Spleen (tissue), 11 donors: ENCODE measurements at regions not wholly inside any gene's neighbourhood (a gene's known extent, or its start where the extent isn't known, plus 50 kb on each side); places are given as distances from the start of the nearest gene placed in this dataset.

Source experiments
- DNase-seq: peaks from one replicate; pipeline ENCODE4 v3.0.0-alpha.2; 2020
- H3K27ac ChIP-seq, 8 donors: fragments of 200-600 bp; sonication (generic) in 7 of 8; 1 replicate in 4 of 8; 2 replicates in 4 of 8; pipeline versions ENCODE4 v1.5.0 to v1.8.0; 2016 to 2021; ENCODE audit warnings: inconsistent platforms in 4 of 8, mild to moderate bottlenecking in 4 of 8, moderate library complexity in 1 of 8
- H3K27me3 ChIP-seq, 7 donors: fragments of 200-600 bp; sonication (generic) in 6 of 7; replicated peaks in 1 of 7; 1 replicate in 4 of 7; 2 replicates in 3 of 7; pipeline versions ENCODE4 v1.5.0 to v1.8.0; 2016 to 2021; ENCODE audit warnings: inconsistent platforms in 3 of 7, mild to moderate bottlenecking in 1 of 7
- H3K36me3 ChIP-seq, 6 donors: fragments of 200-600 bp; sonication (generic) in 5 of 6; 1 replicate in 4 of 6; 2 replicates in 2 of 6; pipeline versions ENCODE4 v1.5.0 to v1.8.0; 2016 to 2021; ENCODE audit warnings: inconsistent platforms in 2 of 6
- H3K4me1 ChIP-seq, 6 donors: fragments of 200-600 bp; sonication (generic) in 5 of 6; 1 replicate in 3 of 6; 2 replicates in 3 of 6; pipeline versions ENCODE4 v1.5.0 to v1.8.0; 2016 to 2021; ENCODE audit warnings: inconsistent platforms in 3 of 6
- H3K4me3 ChIP-seq, 8 donors: fragments of 200-600 bp; sonication (generic) in 7 of 8; 1 replicate in 4 of 8; 2 replicates in 4 of 8; pipeline versions ENCODE4 v1.5.0 to v1.8.0; 2016 to 2021; ENCODE audit warnings: inconsistent platforms in 4 of 8, mild to moderate bottlenecking in 4 of 8, moderate library complexity in 2 of 8
- H3K9me3 ChIP-seq, 8 donors: fragments of 200-600 bp; sonication (generic) in 7 of 8; 1 replicate in 4 of 8; 2 replicates in 4 of 8; pipeline versions ENCODE4 v1.5.0 to v1.8.0; 2016 to 2021; ENCODE audit warnings: inconsistent platforms in 4 of 8
- POLR2A ChIP-seq, 3 donors: fragments of 450-650 bp; IDR thresholded peaks; one replicate each; pipeline ENCODE4 v1.5.1; 2017; ENCODE audit warnings: antibody characterized with exemption in 3 of 3, mild to moderate bottlenecking in 1 of 3
- POLR2AphosphoS5 ChIP-seq, 3 donors: sonication (generic); formaldehyde crosslinking; IDR thresholded peaks; one replicate each; pipeline ENCODE4 v1.5.1; 2017; ENCODE audit warnings: antibody characterized with exemption in 3 of 3
- WGBS, 5 donors: extraction: QIAGEN DNeasy Blood & Tissue Kit in 3 of 5; methylation state at CpG; one replicate each; pipeline versions ENCODE4 v1.1.5 to v1.1.7; 2013 to 2018; 5-methylcytosine and 5-hydroxymethylcytosine counted together
- intact Hi-C: fragments of 100-400 bp; cut with DNase I; formaldehyde crosslinking; loops from one replicate; pipeline ENCODE4 v1.15.0; 2023; ENCODE audit warnings: low total_unique reads
- TF ChIP-seq, protein P1 (sequence below), 11 experiments: fragments of 200-600 bp in 7 of 11; fragments of 450-650 bp in 4 of 11; sonication (generic) in 4 of 11; IDR thresholded peaks in 8 of 11; conservative IDR thresholded peaks in 3 of 11; 1 replicate in 7 of 11; 2 replicates in 4 of 11; pipeline versions ENCODE4 v1.4.0 to v1.8.0; 2016 to 2021; ENCODE audit warnings: antibody characterized with exemption in 11 of 11, inconsistent platforms in 4 of 11, mild to moderate bottlenecking in 1 of 11
- donor health status: healthy with polysubstance abuse.
- donor health status: DM: no; HTN: no; CAD: no; lungs with moderate emphysema.
- donor health status: DM: no; HTN: no; CAD: no.
- donor health status: Bipolar disorder and iron deficiency.
- donor health status: healthy.
- donor health status: DM: no; HTN: no; CAD: no.
- donor health status: DM: yes; HTN: yes; CAD: no.

- Histone ChIP-seq H3K4me1 (peaks cover 0 to 5% (median 0%) of the 10 kb centered on the region in 6 donors), H3K9me3 (no peaks in the 10 kb centered on the region), H3K36me3 (no peaks in the 10 kb centered on the region), H3K27me3 (no peaks in the 10 kb centered on the region), H3K27ac (no peak overlapping the region), H3K4me3 (no peak overlapping the region)
- no peak for TF ChIP-seq POLR2AphosphoS5 (IDR thresholded peaks at IDR 0.05)
- TF ChIP-seq, protein P1, sequence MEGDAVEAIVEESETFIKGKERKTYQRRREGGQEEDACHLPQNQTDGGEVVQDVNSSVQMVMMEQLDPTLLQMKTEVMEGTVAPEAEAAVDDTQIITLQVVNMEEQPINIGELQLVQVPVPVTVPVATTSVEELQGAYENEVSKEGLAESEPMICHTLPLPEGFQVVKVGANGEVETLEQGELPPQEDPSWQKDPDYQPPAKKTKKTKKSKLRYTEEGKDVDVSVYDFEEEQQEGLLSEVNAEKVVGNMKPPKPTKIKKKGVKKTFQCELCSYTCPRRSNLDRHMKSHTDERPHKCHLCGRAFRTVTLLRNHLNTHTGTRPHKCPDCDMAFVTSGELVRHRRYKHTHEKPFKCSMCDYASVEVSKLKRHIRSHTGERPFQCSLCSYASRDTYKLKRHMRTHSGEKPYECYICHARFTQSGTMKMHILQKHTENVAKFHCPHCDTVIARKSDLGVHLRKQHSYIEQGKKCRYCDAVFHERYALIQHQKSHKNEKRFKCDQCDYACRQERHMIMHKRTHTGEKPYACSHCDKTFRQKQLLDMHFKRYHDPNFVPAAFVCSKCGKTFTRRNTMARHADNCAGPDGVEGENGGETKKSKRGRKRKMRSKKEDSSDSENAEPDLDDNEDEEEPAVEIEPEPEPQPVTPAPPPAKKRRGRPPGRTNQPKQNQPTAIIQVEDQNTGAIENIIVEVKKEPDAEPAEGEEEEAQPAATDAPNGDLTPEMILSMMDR (IDR thresholded peaks at IDR 0.05 in 8 of 11, conservative IDR thresholded peaks at IDR 0.05 in 3 of 11): no peak
- no peak for TF ChIP-seq POLR2A (IDR thresholded peaks at IDR 0.05)
- WGBS, 5 donors: 48 to 78% (median 51%) methylated on average over 2 of the region's 2 CpGs
- no peak for DNase-seq
- intact Hi-C loops: no loop called here
Observed at GRCh38 chr1:119291611-119292206, 76.9 kb upstream of the HAO2 start.

- Histone ChIP-seq H3K4me1 (peaks cover 0 to 5% (median 0%) of the 10 kb centered on the region in 6 donors), H3K9me3 (no peaks in the 10 kb centered on the region), H3K27me3 (no peaks in the 10 kb centered on the region), H3K27ac (no peak overlapping the region), H3K4me3 (no peak overlapping the region), H3K36me3 (no peaks in the 10 kb centered on the region)
- 78 to 87% (median 85%) methylated on average over 3 of the region's 3 CpGs for WGBS, 5 donors
- TF ChIP-seq, protein P1 (IDR thresholded peaks at IDR 0.05 in 8 of 11, conservative IDR thresholded peaks at IDR 0.05 in 3 of 11): no peak
- TF ChIP-seq POLR2AphosphoS5 (IDR thresholded peaks at IDR 0.05) (no peak), POLR2A (IDR thresholded peaks at IDR 0.05) (no peak)
- intact Hi-C loops: no loop called here
- DNase-seq: no peak
Observed at GRCh38 chr1:119293797-119294196, 74.8 kb upstream of the HAO2 start.

DNA sequence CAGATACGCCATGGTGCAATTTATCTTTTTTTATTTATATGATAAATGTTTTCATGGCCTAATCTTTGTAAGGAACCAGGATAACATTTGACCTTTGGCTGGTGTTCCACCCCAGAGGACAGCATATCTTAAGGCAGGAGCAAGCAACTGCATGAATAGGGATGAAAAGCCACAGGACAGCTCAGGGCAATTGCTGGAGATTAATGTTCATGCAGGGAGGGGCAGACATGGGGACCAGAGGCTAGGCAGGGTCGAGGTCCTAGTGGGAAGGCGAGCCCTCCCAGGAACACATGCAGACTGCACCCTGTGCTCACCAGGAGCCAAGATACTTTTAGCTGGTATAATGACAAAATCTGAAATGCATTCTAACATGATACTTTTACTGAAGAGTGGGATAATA lies 74.4 kb upstream of the HAO2 start:
- Histone ChIP-seq H3K4me1 (peaks cover 0 to 5% (median 0%) of the 10 kb centered on the region in 6 donors), H3K36me3 (no peaks in the 10 kb centered on the region), H3K9me3 (no peaks in the 10 kb centered on the region), H3K27me3 (no peaks in the 10 kb centered on the region), H3K27ac (no peak overlapping the region), H3K4me3 (no peak overlapping the region)
- 63 to 70% (median 66%) methylated on average over 3 of the region's 3 CpGs for WGBS, 5 donors
- intact Hi-C loops: no loop called here
- DNase-seq: no peak
- TF ChIP-seq, protein P1 (IDR thresholded peaks at IDR 0.05 in 8 of 11, conservative IDR thresholded peaks at IDR 0.05 in 3 of 11): no peak
- TF ChIP-seq POLR2AphosphoS5 (IDR thresholded peaks at IDR 0.05): no peak
- no peak for TF ChIP-seq POLR2A (IDR thresholded peaks at IDR 0.05)

DNA sequence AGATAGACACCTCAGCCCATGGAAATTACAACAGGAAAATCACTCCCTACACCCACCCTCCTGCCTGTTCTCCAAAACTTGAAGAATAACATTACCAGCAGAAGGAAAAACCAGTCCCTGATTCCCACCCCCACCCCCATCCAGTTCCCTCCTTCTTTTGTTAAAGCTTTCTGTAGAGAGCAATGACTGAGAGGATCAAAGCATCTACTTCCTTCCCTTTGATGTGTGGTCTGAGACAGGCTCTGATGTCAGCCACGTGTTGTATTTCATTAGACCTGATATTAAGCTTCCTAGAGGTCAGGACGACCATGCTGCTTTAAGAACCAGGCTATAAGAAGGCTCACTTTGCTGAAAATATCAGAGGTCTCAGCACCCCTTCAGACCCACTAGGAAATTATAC lies 73.9 kb upstream of the HAO2 start:
- Histone ChIP-seq H3K27ac (no peak overlapping the region), H3K4me3 (no peak overlapping the region), H3K9me3 (no peaks in the 10 kb centered on the region), H3K27me3 (no peaks in the 10 kb centered on the region), H3K4me1 (peaks cover 0 to 5% (median 0%) of the 10 kb centered on the region in 6 donors), H3K36me3 (no peaks in the 10 kb centered on the region)
- TF ChIP-seq POLR2AphosphoS5 (IDR thresholded peaks at IDR 0.05) (no peak), POLR2A (IDR thresholded peaks at IDR 0.05) (no peak)
- TF ChIP-seq, protein P1 (IDR thresholded peaks at IDR 0.05 in 8 of 11, conservative IDR thresholded peaks at IDR 0.05 in 3 of 11): no peak
- 0 to 8% (median 5%) methylated on average over 2 of the region's 2 CpGs for WGBS, 5 donors
- intact Hi-C loops: no loop called here
- no peak for DNase-seq
